GM18520 (cell line): ENCODE measurements at regions not wholly inside any gene's neighbourhood (a gene's known extent, or its start where the extent isn't known, plus 50 kb on each side); places are given as distances from the start of the nearest gene placed in this dataset.
"Not testable (repeated sequence)": the region's sequence is repeated elsewhere in the genome, so short reads cannot be mapped to it uniquely, and the experiment has no call there.

Experiments used
- ATAC-seq: cut with Tn5 transposase; IDR thresholded peaks from one replicate; pipeline ENCODE4 v1.9.1; 2021; ENCODE audit not compliant: unreplicated experiment

- not testable (repeated sequence) for ATAC-seq
Measured at GRCh38 chr17:15858082-15858481, 86.8 kb upstream of the ADORA2B start.

DNA sequence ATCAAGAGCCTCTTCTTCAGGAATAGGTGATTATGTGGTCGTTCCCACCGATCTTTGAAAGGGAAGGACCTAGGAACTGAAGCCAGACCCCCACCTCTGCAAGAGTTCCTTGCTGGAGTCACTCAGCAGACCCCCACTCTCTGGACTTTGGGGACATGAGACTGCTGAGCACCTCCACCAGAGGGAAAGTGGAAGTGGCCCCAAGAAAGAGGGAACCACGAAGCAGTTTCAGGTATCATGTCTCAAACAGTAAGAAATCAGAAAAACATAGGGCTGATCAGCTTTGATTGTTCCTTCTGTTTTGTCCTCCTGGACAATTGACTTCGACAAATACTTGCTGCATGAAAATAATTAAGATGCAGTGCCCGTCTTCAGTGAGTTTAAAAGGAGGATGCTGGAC, 84.2 kb upstream of the ADORA2B start:
- ATAC-seq: not testable (repeated sequence)

- not testable (repeated sequence) for ATAC-seq
Measured at GRCh38 chr17:15864061-15864460, 80.9 kb upstream of the ADORA2B start.

GRCh38 chr17:15864472-15864871, 80.5 kb upstream of the ADORA2B start:
- not testable (repeated sequence) for ATAC-seq

GRCh38 chr17:15866015-15866414, 78.9 kb upstream of the ADORA2B start:
- not testable (repeated sequence) for ATAC-seq

DNA sequence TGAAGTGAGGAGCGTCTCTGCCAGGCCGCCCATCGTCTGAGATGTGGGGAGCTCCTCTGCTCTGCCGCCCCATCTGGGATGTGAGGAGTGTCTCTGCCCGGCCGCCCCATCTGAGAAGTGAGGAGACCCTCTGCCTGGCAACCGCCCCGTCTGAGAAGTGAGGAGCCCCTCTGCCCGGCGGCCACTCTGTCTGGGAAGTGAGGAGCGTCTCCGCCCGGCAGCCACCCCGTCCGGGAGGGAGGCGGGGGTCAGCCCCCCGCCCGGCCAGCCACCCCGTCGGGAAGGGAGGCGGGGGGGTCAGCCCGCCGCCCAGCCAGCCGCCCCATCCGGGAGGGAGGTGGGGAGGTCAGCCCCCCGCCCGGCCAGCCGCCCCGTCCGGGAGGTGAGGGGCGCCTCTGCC, 77.6 kb upstream of the ADORA2B start:
- not testable (repeated sequence) for ATAC-seq

GRCh38 chr17:15869868-15870267, 75.1 kb upstream of the ADORA2B start:
- ATAC-seq: not testable (repeated sequence)

DNA sequence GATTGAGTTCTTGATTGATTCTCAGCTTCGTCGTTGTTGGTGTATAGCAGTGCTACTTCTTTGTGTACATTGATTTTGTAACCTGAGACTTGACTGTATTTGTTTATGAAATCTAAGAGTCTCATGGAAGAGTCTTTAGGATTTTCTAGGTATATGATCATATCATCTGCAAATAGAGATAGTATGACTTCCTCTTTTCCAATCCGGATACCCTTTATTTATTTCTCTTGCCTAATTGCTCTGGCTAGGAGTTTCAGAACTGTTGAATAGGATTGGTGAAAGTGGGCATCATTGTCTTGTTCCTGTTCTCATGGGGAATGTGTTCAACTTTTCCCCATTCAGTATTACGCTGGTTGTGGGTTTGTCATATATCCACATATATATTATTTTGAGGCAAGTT, 72.3 kb upstream of the ADORA2B start:
- ATAC-seq: not testable (repeated sequence)

- not testable (repeated sequence) for ATAC-seq
Measured at GRCh38 chr17:15877882-15878500, 66.9 kb upstream of the ADORA2B start.

DNA sequence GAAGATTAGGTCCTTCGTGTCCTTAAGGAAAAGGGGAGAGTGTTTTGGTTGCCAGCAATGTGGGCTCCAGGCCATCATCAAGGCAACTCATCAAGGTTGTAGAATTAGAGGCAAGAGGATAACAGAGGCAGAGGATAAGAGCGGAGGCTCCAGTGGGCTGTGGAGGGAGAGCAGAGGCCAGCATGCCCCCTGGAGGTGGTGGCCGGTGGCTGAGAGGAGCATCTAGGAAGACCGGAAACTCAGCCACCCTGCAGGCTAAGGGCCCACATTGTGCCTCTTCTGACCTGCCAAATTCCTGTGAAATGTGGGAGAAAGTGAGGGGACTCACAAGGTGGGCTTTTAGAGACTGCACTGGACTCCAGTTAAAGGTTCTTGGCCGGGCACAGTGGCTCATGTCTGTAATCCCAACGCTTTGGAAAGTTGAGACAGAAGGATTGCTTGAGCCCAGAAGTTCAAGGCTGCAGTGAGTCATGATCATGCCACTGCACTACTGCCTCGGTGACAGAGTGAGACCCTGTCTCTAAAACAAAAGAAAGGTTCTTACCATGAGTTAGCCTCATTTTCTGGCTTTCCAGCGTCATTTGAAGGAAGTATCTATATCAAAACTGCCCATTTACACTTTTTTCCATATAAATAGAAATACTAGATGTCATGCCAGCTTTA, 62.7 kb upstream of the ADORA2B start:
- ATAC-seq: no peak

DNA sequence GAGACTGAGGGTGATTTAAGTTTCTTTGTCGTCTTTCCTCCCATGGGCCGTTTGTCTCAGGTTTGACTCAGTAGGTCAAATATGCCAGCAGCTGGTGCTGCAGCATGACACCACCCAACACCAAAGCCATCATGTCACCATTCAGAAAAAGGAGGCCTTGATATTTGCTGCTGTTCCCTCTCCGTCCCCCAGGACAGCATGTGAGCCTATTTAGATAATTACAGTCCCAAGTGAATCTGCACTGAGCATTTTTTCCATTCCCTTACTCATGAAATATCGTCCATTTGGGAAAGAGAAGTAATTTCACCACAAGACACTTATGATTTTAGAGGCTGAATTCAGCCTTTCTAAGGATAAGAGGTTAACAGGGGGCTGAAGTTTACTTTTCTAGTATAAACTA, 62.2 kb upstream of the ADORA2B start:
- no peak for ATAC-seq

- ATAC-seq: no peak
Measured at GRCh38 chr17:15883617-15884111, 61.3 kb upstream of the ADORA2B start.

DNA sequence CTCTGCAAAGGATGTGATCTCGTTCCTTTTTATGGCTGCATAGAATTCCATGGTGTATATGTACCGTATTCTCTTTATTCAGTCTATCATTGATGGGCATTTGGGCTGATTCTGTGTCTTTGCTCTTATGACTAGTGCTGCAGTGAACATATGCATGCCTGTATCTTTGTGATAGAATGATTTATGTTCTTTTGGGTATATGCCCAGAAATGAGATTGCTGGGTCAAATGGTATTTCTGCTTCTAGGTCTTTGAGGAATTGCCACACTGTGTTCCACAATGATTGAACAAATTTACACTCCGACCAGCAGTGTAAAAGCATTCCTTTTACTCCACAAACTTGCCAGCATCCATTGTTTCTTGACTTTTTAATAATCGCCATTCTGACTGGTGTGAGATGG, 60.2 kb upstream of the ADORA2B start:
- no peak for ATAC-seq

DNA sequence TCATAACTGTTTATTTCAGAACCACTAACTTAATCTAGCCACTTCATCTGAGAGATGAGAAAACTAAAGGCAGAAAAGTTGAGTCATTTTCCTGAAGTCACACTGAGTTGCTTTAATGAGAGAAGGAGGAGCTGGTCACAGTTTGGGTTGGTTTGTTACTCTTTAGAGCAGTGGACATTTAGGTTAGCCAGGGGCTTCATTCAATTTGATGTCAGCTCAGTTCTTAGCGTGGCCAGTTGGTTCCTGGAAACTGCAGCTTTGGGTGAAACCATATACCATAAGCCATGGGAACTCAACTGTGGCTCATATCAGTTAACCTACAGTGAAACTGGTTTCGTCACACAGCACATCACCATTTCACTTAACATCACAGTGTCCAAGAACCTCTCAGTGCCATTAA, 59.2 kb upstream of the ADORA2B start:
- no peak for ATAC-seq

DNA sequence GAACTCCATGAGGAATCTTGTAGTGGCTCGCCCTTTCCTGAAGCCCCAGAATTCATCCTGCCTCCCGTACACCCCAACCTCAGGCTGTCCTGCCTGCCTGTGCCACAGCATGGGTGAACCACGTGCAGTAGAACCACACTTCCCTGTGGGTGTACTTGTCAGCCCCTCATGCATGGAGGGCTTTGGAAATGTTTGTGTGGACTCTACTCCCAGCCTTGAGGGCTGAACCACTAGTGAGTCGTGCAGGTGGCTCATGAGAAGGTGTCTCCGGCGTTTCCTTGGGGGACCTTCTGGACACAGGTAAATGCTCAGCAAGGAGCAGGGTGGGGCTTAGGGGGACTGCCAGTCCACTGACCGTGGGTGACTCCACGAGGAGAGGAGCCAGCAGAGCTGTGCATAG, 58.7 kb upstream of the ADORA2B start:
- ATAC-seq: no peak

DNA sequence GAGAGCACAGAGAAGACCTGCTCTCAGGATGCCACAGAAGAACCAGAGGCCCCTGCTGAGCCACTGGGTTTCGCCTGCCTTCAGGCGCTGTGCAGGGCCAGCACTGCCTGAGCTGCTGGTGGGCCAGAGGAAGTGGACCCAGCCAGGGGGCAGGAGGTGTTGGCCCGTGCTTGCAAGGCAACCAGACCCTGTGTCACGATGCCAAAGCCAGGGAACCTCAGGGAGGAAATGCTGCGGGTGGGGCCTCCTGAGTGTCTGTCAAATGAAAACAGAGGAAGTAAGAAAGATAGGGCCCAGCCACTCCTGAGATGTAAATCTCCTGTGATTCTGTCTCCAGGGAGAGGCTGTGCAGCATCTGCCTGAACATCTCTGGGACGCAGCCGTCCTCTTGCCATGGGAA, 58.1 kb upstream of the ADORA2B start:
- ATAC-seq: no peak

DNA sequence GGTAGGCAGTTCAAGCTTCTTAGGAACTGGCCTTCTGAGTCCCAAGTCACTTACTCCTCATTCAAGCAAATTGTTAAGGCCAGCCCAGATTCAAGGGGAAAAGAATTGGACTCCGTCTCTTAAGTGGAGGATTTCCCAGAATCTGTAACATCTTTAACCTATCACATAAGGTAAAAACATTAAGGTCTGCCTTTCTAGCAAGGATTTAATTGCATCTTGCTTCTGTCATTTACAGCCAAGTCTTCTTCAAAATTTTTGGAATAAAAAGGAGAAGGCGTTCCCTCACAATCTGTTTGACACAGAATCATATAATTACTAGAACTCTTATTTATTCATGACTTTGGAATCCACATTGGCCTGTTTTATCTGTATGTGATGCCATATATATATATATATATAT, 56.5 kb upstream of the ADORA2B start:
- no peak for ATAC-seq

GRCh38 chr17:15890279-15890892, 54.5 kb upstream of the ADORA2B start:
- no peak for ATAC-seq

DNA sequence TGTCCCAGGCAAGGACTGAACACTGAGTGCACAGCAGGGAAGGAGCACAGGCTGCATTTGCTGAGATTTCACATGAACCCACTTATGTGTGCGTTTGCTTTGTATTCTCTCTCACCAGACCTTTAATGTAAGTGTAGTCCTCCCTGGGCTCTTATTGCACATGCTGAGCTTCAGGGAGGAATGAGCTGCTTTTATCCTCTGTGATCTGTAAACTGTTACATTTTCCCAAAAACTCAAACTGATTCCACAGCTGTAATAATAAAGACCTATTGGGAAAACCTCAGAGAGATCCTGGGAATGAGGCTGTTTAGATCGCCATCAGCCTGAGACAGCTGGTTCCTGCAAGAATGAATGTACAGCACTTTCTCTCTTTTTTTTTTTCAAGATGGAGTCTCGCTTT, 53.6 kb upstream of the ADORA2B start:
- ATAC-seq: no peak

DNA sequence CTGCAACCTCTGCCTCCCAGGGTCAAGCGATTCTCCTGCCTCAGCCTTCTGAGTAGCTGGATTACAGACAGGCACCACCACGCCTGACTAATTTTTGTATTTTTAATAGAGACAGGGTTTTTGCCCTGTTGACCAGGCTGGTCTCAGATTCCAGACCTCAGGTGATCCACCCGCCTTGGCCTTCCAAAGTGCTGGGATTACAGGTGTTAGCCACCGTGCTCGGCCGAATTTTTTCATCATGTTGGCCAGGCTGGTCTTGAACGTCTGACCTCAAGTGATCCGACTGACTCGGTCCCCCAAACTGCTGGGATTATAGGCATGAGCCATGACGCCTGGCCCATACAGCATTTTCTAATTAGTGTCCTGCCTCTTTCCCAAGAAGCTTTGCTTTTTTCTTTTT, 52.7 kb upstream of the ADORA2B start:
- ATAC-seq: no peak

DNA sequence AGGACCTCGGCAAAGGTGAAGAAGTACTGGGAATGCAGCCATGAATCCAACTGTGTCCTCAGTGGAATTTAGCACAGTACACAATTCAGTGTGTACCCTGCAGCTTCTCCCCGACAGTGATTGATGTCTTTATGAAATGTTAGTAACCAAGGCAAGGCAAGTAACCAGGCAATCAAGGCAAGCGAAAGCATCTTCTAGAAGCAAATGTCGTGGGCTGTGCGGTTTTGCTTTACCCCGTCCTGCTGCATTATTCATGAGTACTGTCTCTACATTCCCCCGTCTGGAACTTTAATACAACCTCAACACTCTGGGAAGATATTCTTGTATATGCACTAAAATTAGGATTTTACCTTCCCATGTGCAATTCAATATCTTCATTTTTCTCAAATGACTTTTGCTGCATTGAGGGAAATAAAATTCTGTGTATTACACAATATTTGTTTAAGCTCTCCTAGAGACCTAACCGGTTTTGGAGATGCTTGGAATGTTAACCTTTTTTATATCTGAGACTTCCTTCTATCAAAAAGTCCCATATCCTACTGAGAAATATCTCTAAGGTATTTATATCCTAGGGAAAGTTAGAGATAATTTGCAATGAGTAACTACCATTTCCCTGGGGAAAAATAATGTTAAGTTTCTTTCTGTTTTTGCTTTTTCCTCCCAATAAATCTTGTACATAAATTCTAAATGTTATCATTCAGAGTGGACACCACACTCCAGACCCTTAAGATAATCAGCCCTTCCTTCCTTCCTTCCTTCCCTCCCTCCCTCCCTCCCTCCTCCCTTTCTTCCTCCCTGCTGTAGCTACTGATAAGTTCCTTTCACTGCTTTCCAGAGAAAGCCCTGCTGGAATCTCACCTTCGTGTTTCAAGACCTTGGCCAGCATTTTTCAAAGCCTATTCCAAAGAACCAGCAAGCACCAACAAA, 51.9 kb upstream of the ADORA2B start:
- ATAC-seq: no peak
